ENCODE measurements at regions not wholly inside any gene's neighbourhood (a gene's known extent, or its start where the extent isn't known, plus 50 kb on each side); places are given as distances from the start of the nearest gene placed in this dataset.

GRCh38 chr6:98118397-98119045 is 715.9 kb upstream of the POU3F2 start:
- Histone ChIP-seq H3K27me3 (ENCODE audit: control insufficient read depth, insufficient read depth, low read length) (no peaks in the 10 kb centered on the region), H3K4me3 (ENCODE audit: low read depth, low read length) (no peak overlapping the region), H3K27ac (ENCODE audit: low read depth, low read length) (no peak overlapping the region), H3K9me3 (ENCODE audit: control insufficient read depth, insufficient read depth, low read length) (peaks cover 14% of the 10 kb centered on the region)
- ChIA-PET POLR2A (no interaction called here), CTCF (no interaction called here)
- DNase-seq (ENCODE audit: low read depth, low spot score): no peak
- no peak for TF ChIP-seq CTCF (IDR thresholded peaks at IDR 0.05; ENCODE audit: low read depth, low read length)

GRCh38 chr6:98124171-98124570 is 710.2 kb upstream of the POU3F2 start:
- no peak overlapping the region for H3K27ac ChIP-seq (ENCODE audit: low read depth, low read length)
- ChIA-PET CTCF (no interaction called here), POLR2A (no interaction called here)
- peaks cover 8% of the 10 kb centered on the region for H3K9me3 ChIP-seq (ENCODE audit: control insufficient read depth, insufficient read depth, low read length)
- no peak for TF ChIP-seq CTCF (IDR thresholded peaks at IDR 0.05; ENCODE audit: low read depth, low read length)
- no peak for DNase-seq (ENCODE audit: low read depth, low spot score)
- no peak overlapping the region for H3K4me3 ChIP-seq (ENCODE audit: low read depth, low read length)
- no peaks in the 10 kb centered on the region for H3K27me3 ChIP-seq (ENCODE audit: control insufficient read depth, insufficient read depth, low read length)

GRCh38 chr6:98131290-98131990 is 702.9 kb upstream of the POU3F2 start:
- Histone ChIP-seq H3K4me3 (ENCODE audit: low read depth, low read length) (no peak overlapping the region), H3K27me3 (ENCODE audit: control insufficient read depth, insufficient read depth, low read length) (no peaks in the 10 kb centered on the region), H3K27ac (ENCODE audit: low read depth, low read length) (no peak overlapping the region), H3K9me3 (ENCODE audit: control insufficient read depth, insufficient read depth, low read length) (0 out of 2 replicates have a peak, but pooled peaks cover 3% of the 10 kb centered on the region)
- ChIA-PET CTCF (no interaction called here), POLR2A (no interaction called here)
- DNase-seq (ENCODE audit: low read depth, low spot score): no peak
- TF ChIP-seq CTCF (IDR thresholded peaks at IDR 0.05; ENCODE audit: low read depth, low read length): no peak

- no peak overlapping the region for H3K27ac ChIP-seq (ENCODE audit: low read depth, low read length)
- peaks cover 3% of the 10 kb centered on the region; the same call in 1 of the 2 replicates for H3K9me3 ChIP-seq (ENCODE audit: control insufficient read depth, insufficient read depth, low read length)
- no peak overlapping the region for H3K4me3 ChIP-seq (ENCODE audit: low read depth, low read length)
- H3K27me3 ChIP-seq (ENCODE audit: control insufficient read depth, insufficient read depth, low read length): no peaks in the 10 kb centered on the region
- DNase-seq (ENCODE audit: low read depth, low spot score): no peak
- TF ChIP-seq CTCF (IDR thresholded peaks at IDR 0.05; ENCODE audit: low read depth, low read length): no peak
- CTCF ChIA-PET: no interaction called here
- POLR2A ChIA-PET: no interaction called here
Measured at GRCh38 chr6:98136333-98136732, 698.0 kb upstream of the POU3F2 start.

GRCh38 chr6:98137391-98137790 is 697.0 kb upstream of the POU3F2 start:
- Histone ChIP-seq H3K27ac (ENCODE audit: low read depth, low read length) (no peak overlapping the region), H3K27me3 (ENCODE audit: control insufficient read depth, insufficient read depth, low read length) (no peaks in the 10 kb centered on the region), H3K4me3 (ENCODE audit: low read depth, low read length) (no peak overlapping the region), H3K9me3 (ENCODE audit: control insufficient read depth, insufficient read depth, low read length) (peaks cover 3% of the 10 kb centered on the region; the same call in 1 of the 2 replicates)
- CTCF ChIA-PET: no interaction called here
- TF ChIP-seq CTCF (IDR thresholded peaks at IDR 0.05; ENCODE audit: low read depth, low read length): no peak
- POLR2A ChIA-PET: no interaction called here
- DNase-seq (ENCODE audit: low read depth, low spot score): no peak

Measured in AG04450 (cell line).